ENCODE measurements at regions not wholly inside any gene's neighbourhood (a gene's known extent, or its start where the extent isn't known, plus 50 kb on each side); places are given as distances from the start of the nearest gene placed in this dataset.

GRCh38 chr9:3732077-3733038 is 206.6 kb upstream of the RFX3 start:
- DNase-seq, result peak; percentile 96

GRCh38 chr9:3730511-3730922 is 204.7 kb upstream of the RFX3 start:
- no peak for DNase-seq

DNA sequence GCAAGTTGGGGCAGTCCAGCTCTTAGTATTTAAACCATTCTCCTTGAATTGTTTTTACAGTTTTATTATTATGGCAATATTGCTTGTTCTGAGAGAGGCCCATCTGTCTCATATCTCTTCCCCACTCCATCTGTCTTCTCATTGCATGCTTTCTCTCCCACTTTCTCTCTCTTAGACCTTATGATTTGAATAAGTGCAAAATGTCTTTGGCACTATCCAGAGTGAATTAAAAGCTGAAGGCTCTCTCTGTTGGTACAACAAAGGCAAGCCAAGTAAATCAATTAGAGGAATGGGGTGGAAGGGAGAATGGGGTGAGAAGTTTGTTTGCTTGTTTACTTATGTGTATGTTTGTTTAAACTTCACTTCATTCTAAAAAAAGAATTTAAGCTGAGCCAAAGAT is 195.3 kb upstream of the RFX3 start:
- DNase-seq, result no peak

GRCh38 chr9:3719286-3719685 is 193.5 kb upstream of the RFX3 start:
- no peak for DNase-seq

DNA sequence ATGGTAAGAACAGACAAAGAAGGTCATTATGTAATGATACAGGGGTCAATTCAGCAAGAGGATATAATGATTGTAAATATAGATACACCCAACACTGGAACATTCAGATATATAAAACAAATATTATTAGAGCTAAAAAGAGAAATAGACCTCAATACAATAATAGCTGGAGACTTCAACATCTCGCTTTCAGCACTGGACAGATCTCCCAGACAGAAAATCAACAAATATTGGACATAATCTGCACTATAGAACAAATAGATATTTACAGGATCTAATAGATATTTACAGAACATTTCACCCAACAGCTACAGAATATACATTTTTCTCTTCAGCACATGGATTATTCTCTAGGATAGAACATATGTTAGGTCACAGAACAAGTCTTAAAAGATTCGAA is 190.6 kb upstream of the RFX3 start:
- DNase-seq, result no peak

GRCh38 chr9:3708751-3709150 is 182.9 kb upstream of the RFX3 start:
- peak; percentile 53 for DNase-seq

DNA sequence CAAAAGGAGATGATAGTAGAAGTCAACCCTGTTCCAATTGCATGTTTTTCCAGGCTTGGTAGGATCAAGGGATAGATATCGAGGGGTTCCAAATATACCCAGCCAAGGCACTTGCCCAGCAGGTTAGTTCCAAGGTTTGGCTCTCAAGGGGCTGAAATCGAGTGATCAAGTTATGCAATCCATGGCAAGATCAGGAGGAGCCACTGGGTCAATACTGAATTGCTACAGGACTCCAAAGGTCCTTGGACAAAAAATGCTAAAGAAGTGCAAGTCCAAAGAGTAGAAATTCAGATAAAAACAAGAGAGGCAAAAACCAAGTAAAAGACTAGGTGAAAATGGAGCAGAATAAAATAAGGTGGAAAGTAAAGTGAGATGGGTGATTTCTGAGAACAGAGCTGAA is 179.1 kb upstream of the RFX3 start:
- no peak for DNase-seq

- no peak for DNase-seq
These were observed 175.0 kb upstream of the RFX3 start for GRCh38 chr9:3700772-3701171.

DNA sequence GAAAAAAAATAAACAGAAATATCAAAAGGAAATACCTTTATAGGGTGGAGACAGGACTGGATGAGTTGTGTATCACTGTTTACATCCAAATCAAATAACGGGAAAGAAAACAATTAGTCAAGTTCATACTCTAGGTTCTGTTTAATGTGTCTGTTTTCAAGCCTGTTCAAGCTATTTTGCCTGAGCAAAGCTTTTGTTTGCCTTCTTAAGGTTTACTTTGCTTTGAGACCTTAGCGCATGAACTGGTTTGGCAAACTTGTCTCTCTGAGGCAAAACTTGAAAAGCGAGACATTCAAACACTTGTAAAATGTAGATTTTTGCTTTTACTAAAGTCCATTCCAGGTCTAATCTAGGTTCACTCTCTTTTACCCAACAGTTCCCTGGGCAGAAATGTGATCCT is 174.1 kb upstream of the RFX3 start:
- no peak for DNase-seq

DNA sequence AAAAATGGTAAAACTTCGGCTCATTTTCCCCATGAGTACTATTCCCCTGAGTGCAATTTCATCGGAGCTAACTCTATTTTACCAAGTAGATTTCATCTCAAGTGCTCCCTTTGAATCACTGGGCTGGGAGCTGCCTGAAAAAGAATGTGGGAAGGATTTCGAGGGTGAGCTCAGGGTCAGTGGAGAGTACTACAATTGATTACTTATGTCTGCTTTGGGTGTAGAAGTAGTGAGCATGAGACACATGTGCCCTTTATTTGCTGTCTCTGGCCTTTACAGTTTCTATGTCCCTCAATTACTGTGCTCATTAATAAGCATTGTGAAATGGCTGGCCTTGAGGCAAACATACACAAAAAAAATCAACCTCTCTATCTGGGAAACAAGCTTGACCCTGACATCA is 172.7 kb upstream of the RFX3 start:
- DNase-seq, result no peak

- DNase-seq, result peak; percentile 8
These were observed 172.3 kb upstream of the RFX3 start for GRCh38 chr9:3698076-3698475.

DNA sequence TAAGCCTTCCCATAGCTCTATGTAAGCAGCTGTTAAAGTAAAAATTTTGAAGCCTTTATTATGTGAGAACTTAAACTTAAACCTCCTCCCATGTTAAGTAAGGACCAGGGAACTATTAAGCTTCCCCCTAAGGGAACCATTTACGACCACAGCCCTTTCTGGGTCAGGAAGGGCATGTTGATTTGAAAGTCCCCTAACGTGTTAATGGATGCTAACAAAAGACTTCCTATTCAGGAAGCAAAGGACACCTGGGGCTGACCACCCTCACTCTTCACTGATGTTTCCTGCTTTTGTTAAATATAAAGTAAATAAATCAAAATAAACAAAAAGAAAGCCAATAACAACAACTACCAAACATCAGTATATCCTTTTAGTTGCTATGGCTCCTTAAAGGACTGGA is 170.6 kb upstream of the RFX3 start:
- DNase-seq, result no peak

- DNase-seq, result no peak
These were observed 166.8 kb upstream of the RFX3 start for GRCh38 chr9:3692606-3693005.

DNA sequence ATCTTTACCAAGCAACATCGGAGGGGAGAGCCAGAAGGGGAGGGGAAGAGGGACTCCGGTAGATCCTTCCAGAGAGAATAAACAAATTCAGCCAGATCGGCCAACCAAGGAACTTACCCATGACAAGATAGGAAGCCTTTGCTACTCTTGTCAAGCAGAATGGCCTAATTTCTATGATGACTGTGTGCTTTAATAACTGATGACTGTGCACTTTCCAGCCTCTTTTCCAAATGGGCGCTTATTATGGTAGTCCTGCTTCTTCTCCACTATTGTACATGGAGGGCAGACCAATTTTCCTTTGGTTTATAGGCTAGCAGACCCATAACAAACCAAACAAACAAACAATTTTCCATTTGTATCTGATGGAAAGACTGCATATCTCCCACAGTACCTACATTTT is 163.8 kb upstream of the RFX3 start:
- DNase-seq, result no peak

DNA sequence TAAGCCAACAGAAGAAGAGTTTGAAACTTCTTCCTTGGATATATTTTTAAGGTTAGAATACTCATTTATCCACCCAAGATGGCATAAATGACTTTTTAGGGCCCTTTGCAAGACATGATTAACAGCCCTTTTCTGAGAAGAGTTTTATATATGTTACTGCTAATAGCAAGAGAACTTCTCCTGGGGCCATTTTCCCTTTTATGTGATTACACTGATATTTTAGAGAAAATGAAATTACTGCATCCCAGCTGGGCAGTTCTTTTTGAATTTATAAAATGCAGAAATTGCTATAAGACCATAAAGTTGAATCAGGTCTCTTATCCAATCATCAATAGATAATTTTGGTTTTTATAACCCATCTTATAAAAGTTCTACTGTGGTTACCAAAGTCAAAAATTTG is 161.3 kb upstream of the RFX3 start:
- DNase-seq, result no peak

- no peak for DNase-seq
These were observed 156.4 kb upstream of the RFX3 start for GRCh38 chr9:3682186-3682585.

GRCh38 chr9:3677541-3677940 is 151.7 kb upstream of the RFX3 start:
- no peak for DNase-seq

GRCh38 chr9:3676766-3677165 is 151.0 kb upstream of the RFX3 start:
- DNase-seq, result no peak

GRCh38 chr9:3675946-3676345 is 150.1 kb upstream of the RFX3 start:
- peak; percentile 51 for DNase-seq

DNA sequence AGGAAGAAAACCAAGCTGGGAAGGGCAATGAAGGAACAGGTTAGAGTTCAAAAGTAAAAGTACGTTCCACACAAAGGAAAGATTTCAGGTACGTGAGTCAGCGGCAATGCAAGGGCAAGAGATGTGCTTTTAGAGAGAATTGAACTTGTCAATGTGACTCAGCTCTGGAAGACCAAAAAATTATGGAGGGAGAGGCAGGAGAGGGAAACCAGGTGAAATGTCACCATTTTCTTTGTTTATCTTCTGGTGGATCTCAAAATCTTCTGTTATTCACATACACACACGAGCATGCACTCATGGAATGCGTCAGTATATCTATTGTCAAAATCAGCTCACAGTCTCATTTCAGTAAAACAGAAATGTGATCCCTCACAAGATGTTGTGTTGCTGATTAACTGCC is 148.8 kb upstream of the RFX3 start:
- no peak for DNase-seq

GRCh38 chr9:3672399-3672798 is 146.6 kb upstream of the RFX3 start:
- DNase-seq, result no peak

DNA sequence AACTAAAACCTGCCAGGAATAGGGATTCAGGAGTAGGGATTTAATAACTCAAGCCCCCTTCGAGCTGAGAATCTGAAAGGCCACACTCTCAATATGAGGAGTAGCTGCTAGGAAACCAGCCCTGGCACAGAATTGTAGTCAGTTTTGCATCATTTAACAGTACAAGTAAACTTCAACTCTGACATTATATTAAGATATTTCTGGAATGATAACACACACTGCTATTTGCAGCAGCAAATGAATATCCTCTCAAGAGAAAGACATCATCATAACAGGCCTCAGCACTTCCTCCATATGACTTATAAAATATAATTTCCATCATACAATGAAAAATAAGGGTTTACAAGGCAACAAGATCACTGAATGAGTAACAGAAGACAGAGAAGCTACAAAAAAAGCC is 138.2 kb upstream of the RFX3 start:
- peak; percentile 35 for DNase-seq

GRCh38 chr9:3662671-3663070 is 136.9 kb upstream of the RFX3 start:
- DNase-seq, result no peak

DNA sequence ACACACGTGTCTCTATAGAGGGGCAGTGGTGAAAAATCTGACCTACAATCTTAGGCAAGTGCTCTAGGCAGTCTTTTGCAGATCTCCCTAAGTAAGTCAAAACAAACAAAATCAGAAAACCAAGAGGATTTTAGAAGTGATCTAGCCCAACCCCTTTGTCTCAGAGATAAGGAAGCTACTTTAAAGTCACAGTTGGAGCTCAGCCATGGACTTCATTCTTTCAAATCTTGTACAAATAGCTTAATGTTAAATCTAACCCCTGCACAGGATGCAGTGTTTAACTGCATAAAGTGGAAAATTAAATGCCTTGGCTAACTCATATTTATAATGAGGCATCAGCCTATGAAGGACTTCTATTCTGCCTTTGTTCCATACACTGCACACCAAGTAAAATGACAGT is 135.1 kb upstream of the RFX3 start:
- DNase-seq, result no peak

DNA sequence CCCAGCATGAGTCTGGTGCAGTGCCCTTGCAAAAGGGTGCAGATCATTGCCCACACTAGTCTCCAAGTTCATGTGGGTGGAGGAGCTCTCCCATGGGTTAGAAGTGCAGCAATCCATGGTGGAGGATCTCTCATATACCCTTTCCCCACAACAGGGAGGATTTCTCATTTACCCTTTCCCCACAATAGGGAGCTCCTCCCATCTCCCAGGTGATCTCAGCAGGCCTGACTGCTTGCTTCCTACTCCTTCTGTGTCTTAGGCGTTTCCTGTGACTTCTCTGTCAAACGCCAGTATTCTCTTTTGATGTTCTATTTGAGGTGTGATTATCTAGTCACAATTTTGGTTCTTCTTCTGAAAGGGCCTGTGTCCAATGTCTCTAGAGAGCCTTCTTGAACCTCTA is 133.8 kb upstream of the RFX3 start:
- DNase-seq, result no peak

Data from eye (tissue), 1 donor.